Upper lobe of left lung (tissue), 4 donors: ENCODE measurements at regions not wholly inside any gene's neighbourhood (a gene's known extent, or its start where the extent isn't known, plus 50 kb on each side); places are given as distances from the start of the nearest gene placed in this dataset.

Source experiments
- EP300 ChIP-seq, 4 donors: sonication (generic); formaldehyde crosslinking; IDR thresholded peaks; one replicate each; pipeline ENCODE4 v1.5.1; 2017; ENCODE audit warnings: antibody characterized with exemption in 4 of 4, control low read depth in 2 of 4
- POLR2AphosphoS5 ChIP-seq, 2 donors: sonication (generic); formaldehyde crosslinking; IDR thresholded peaks; one replicate each; pipeline ENCODE4 v1.5.1; 2017; ENCODE audit warnings: antibody characterized with exemption in 2 of 2

- TF ChIP-seq EP300 (IDR thresholded peaks at IDR 0.05) (no peak), POLR2AphosphoS5 (IDR thresholded peaks at IDR 0.05) (no peak)
Observed at GRCh38 chr1:194870860-194871259, 1684.4 kb upstream of the B3GALT2 start.
